ENCODE measurements at regions not wholly inside any gene's neighbourhood (a gene's known extent, or its start where the extent isn't known, plus 50 kb on each side); places are given as distances from the start of the nearest gene placed in this dataset.

GRCh38 chr1:208893251-208893650, 649.1 kb upstream of the PLXNA2 start:
- no peak for TF ChIP-seq CTCF (IDR thresholded peaks at IDR 0.05)
- no peak for TF ChIP-seq POLR2A (IDR thresholded peaks at IDR 0.05)
- TF ChIP-seq EP300 (IDR thresholded peaks at IDR 0.05): no peak
